GM12891 (cell line): ENCODE measurements at regions not wholly inside any gene's neighbourhood (a gene's known extent, or its start where the extent isn't known, plus 50 kb on each side); places are given as distances from the start of the nearest gene placed in this dataset.

Experiments
- DNase-seq: peaks from one replicate; pipeline ENCODE4 v3.0.0; 2011; ENCODE audit warnings: low spot score; ENCODE audit not compliant: insufficient read length
- FAIRE-seq: peaks from 2 replicates; lab custom pipeline; 2011; peaks lifted over from hg19 to GRCh38; lab: Jason Lieb, UNC
- PAX5 ChIP-seq: IDR thresholded peaks from 2 replicates; pipeline ENCODE4 v1.6.1; 2011; ENCODE audit warnings: low read length, moderate library complexity, mild to moderate bottlenecking; ENCODE audit not compliant: insufficient read depth, severe bottlenecking
- POLR2A ChIP-seq: IDR thresholded peaks from 2 replicates; pipeline ENCODE4 v1.6.1; 2011; ENCODE audit warnings: low read depth, low read length, control low read depth
- POLR2AphosphoS5 ChIP-seq: IDR thresholded peaks from 2 replicates; pipeline ENCODE4 v1.6.1; 2011; ENCODE audit warnings: low read depth, low read length, control low read depth
- POU2F2 ChIP-seq: IDR thresholded peaks from 2 replicates; pipeline ENCODE4 v1.6.1; 2011; ENCODE audit warnings: low read depth, mild to moderate bottlenecking, control low read depth, low read length, moderate library complexity
- SPI1 ChIP-seq: IDR thresholded peaks from 2 replicates; pipeline ENCODE4 v1.6.1; 2011; ENCODE audit warnings: low read depth, low read length, control low read depth
- TAF1 ChIP-seq: IDR thresholded peaks from 2 replicates; pipeline ENCODE4 v1.6.1; 2011; ENCODE audit warnings: low read depth, low read length, control low read depth

- no peak for FAIRE-seq
- TF ChIP-seq PAX5: no peak
- no peak for TF ChIP-seq POLR2AphosphoS5
- no peak for TF ChIP-seq TAF1
- TF ChIP-seq SPI1: no peak
- no peak for TF ChIP-seq POLR2A
- TF ChIP-seq POU2F2: no peak
- no peak for DNase-seq
These were observed 932.5 kb upstream of the MIR17HG start for GRCh38 chr13:90414691-90415596.

- DNase-seq (no peak), FAIRE-seq (no peak)
- TF ChIP-seq POLR2A: no peak
- TF ChIP-seq PAX5: no peak
These were observed 931.6 kb upstream of the MIR17HG start for GRCh38 chr13:90415902-90416301.

- TF ChIP-seq POU2F2 (no peak), POLR2A (no peak), SPI1 (no peak), PAX5 (no peak)
- DNase-seq: no peak
- FAIRE-seq: no peak
These were observed 931.0 kb upstream of the MIR17HG start for GRCh38 chr13:90416519-90416918.

GRCh38 chr13:90416938-90417337 is 930.5 kb upstream of the MIR17HG start:
- no peak for TF ChIP-seq SPI1
- TF ChIP-seq TAF1: no peak
- TF ChIP-seq PAX5: no peak
- TF ChIP-seq POLR2A: no peak
- no peak for TF ChIP-seq POU2F2
- no peak for TF ChIP-seq POLR2AphosphoS5
- no peak for DNase-seq

GRCh38 chr13:90420683-90421082 is 926.8 kb upstream of the MIR17HG start:
- DNase-seq (no peak), FAIRE-seq (no peak)
- no peak for TF ChIP-seq TAF1
- TF ChIP-seq POLR2AphosphoS5: no peak
- TF ChIP-seq POLR2A: no peak
- TF ChIP-seq SPI1: no peak
- TF ChIP-seq POU2F2: no peak
- no peak for TF ChIP-seq PAX5

More at GRCh38 chr13:90416938-90417337, 930.5 kb upstream of the MIR17HG start:
- FAIRE-seq: no peak

GRCh38 chr13:90427322-90428272 is 919.9 kb upstream of the MIR17HG start:
- TF ChIP-seq POLR2A (no peak), PAX5 (no peak), POLR2AphosphoS5 (no peak), TAF1 (no peak), POU2F2 (no peak), SPI1 (no peak)
- FAIRE-seq (no peak), DNase-seq (no peak)

GRCh38 chr13:90428522-90429210 is 918.8 kb upstream of the MIR17HG start:
- DNase-seq (no peak), FAIRE-seq (no peak)
- TF ChIP-seq POLR2A: no peak
- no peak for TF ChIP-seq PAX5
- no peak for TF ChIP-seq TAF1
- no peak for TF ChIP-seq SPI1
- TF ChIP-seq POU2F2: no peak
- no peak for TF ChIP-seq POLR2AphosphoS5

- DNase-seq (no peak), FAIRE-seq (no peak)
- TF ChIP-seq TAF1: no peak
- TF ChIP-seq SPI1: no peak
- TF ChIP-seq POLR2A: no peak
- no peak for TF ChIP-seq POLR2AphosphoS5
- TF ChIP-seq POU2F2: no peak
- TF ChIP-seq PAX5: no peak
These were observed 917.4 kb upstream of the MIR17HG start for GRCh38 chr13:90430127-90430526.

GRCh38 chr13:90436697-90437096 is 910.8 kb upstream of the MIR17HG start:
- DNase-seq: no peak
- no peak for TF ChIP-seq SPI1
- no peak for TF ChIP-seq POLR2AphosphoS5
- no peak for TF ChIP-seq POLR2A
- TF ChIP-seq POU2F2: no peak
- TF ChIP-seq PAX5: no peak
- no peak for TF ChIP-seq TAF1
- no peak for FAIRE-seq
